DND-41 (cell line): ENCODE measurements at regions not wholly inside any gene's neighbourhood (a gene's known extent, or its start where the extent isn't known, plus 50 kb on each side); places are given as distances from the start of the nearest gene placed in this dataset.
"Not testable (repeated sequence)": the region's sequence is repeated elsewhere in the genome, so short reads cannot be mapped to it uniquely, and the experiment has no call there.

Experiments
- CTCF ChIP-seq: IDR thresholded peaks from 2 replicates; pipeline ENCODE4 v1.5.1; 2012; ENCODE audit warnings: borderline replicate concordance, low read length, moderate library complexity, mild to moderate bottlenecking; ENCODE audit not compliant: poor library complexity, severe bottlenecking; ENCODE audit errors: extremely low read depth
- EZH2 ChIP-seq: IDR thresholded peaks from 3 replicates; pipeline ENCODE4 v1.6.1; 2012; ENCODE audit warnings: borderline replicate concordance, low read depth, mild to moderate bottlenecking, moderate library complexity, low read length, inconsistent platforms; ENCODE audit not compliant: severe bottlenecking

- not testable (repeated sequence) for TF ChIP-seq CTCF, EZH2
Measured at GRCh38 chr9:62693019-62693418, 1503.2 kb downstream of the SPATA31A7 start.
